Osteoblast (primary cell): ENCODE measurements at regions not wholly inside any gene's neighbourhood (a gene's known extent, or its start where the extent isn't known, plus 50 kb on each side); places are given as distances from the start of the nearest gene placed in this dataset.

Experiments used
- DNase-seq: peaks from one replicate; pipeline ENCODE4 v3.0.0; 2011; ENCODE audit warnings: low spot score, mixed read lengths; ENCODE audit not compliant: insufficient read length; ENCODE audit errors: missing footprints
- H2AFZ ChIP-seq: 2 replicates; pipeline ENCODE4 v1.6.0; 2011; ENCODE audit warnings: mild to moderate bottlenecking, low read length
- H3K27ac ChIP-seq: 2 replicates; pipeline ENCODE4 v1.5.1; 2011; ENCODE audit warnings: mild to moderate bottlenecking, low read depth, low read length, moderate library complexity
- H3K27me3 ChIP-seq: 2 replicates; pipeline ENCODE4 v1.6.0; 2012; ENCODE audit warnings: mild to moderate bottlenecking, control low read depth, inconsistent platforms, low read length, moderate library complexity; ENCODE audit not compliant: insufficient read depth
- H3K36me3 ChIP-seq: 2 replicates; pipeline ENCODE4 v1.5.1; 2011; ENCODE audit warnings: mild to moderate bottlenecking, low read length, control low read depth, moderate library complexity; ENCODE audit not compliant: insufficient read depth
- H3K4me1 ChIP-seq: 2 replicates; pipeline ENCODE4 v1.5.1; 2011; ENCODE audit warnings: mild to moderate bottlenecking, low read length, control low read depth, moderate library complexity; ENCODE audit not compliant: insufficient read depth
- H3K4me2 ChIP-seq: 2 replicates; pipeline ENCODE4 v1.6.0; 2011; ENCODE audit warnings: mild to moderate bottlenecking, low read length; ENCODE audit not compliant: insufficient read depth
- H3K4me3 ChIP-seq: fragments of 200-600 bp; sonication (generic); 3 replicates; pipeline ENCODE4 v1.5.1; 2012; ENCODE audit warnings: mild to moderate bottlenecking, low read length, inconsistent platforms; ENCODE audit not compliant: insufficient read depth
- H3K79me2 ChIP-seq: 2 replicates; pipeline ENCODE4 v1.6.0; 2012; ENCODE audit warnings: mild to moderate bottlenecking, low read length, control low read depth, inconsistent platforms; ENCODE audit not compliant: insufficient read depth
- H3K9me3 ChIP-seq: 2 replicates; pipeline ENCODE4 v1.5.1; 2011; ENCODE audit warnings: low read depth, low read length, control low read depth
- H4K20me1 ChIP-seq: 2 replicates; pipeline ENCODE4 v1.6.0; 2012; ENCODE audit warnings: mild to moderate bottlenecking, low read length, control low read depth; ENCODE audit not compliant: insufficient read depth
- TF ChIP-seq, protein P1 (sequence below): IDR thresholded peaks from 2 replicates; pipeline ENCODE4 v1.5.1; 2011; ENCODE audit warnings: mild to moderate bottlenecking, low read depth, low read length, moderate library complexity; ENCODE audit errors: extremely low read depth

DNA sequence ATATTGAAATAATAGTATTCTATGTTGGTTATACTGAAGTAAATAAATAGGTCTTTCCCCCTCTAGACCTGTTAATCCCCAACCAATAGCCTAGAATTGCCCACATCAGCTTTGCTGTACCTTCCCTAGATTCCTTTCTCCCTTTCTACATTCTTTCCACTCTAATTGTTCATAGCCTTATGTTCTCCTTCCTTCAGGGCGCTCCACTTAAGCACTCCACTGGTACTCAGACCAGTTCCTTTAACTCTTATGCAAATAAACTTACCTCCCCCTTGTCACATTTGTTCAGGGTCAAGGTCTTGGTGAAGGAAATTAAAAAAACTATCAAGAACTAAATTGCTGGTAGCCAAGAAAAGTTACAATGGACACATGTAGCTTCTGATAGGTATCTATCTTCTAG is 294.8 kb downstream of the UTP18 start:
- Histone ChIP-seq H3K27ac (no peak overlapping the region), H3K36me3 (no peaks in the 10 kb centered on the region), H3K4me2 (no peak overlapping the region), H2AFZ (no peak overlapping the region), H3K9me3 (peaks cover 2% of the 10 kb centered on the region), H3K79me2 (no peaks in the 10 kb centered on the region), H3K27me3 (no peaks in the 10 kb centered on the region), H3K4me1 (no peaks in the 10 kb centered on the region), H3K4me3 (no peak overlapping the region), H4K20me1 (no peaks in the 10 kb centered on the region)
- no peak for DNase-seq
- TF ChIP-seq, protein P1, sequence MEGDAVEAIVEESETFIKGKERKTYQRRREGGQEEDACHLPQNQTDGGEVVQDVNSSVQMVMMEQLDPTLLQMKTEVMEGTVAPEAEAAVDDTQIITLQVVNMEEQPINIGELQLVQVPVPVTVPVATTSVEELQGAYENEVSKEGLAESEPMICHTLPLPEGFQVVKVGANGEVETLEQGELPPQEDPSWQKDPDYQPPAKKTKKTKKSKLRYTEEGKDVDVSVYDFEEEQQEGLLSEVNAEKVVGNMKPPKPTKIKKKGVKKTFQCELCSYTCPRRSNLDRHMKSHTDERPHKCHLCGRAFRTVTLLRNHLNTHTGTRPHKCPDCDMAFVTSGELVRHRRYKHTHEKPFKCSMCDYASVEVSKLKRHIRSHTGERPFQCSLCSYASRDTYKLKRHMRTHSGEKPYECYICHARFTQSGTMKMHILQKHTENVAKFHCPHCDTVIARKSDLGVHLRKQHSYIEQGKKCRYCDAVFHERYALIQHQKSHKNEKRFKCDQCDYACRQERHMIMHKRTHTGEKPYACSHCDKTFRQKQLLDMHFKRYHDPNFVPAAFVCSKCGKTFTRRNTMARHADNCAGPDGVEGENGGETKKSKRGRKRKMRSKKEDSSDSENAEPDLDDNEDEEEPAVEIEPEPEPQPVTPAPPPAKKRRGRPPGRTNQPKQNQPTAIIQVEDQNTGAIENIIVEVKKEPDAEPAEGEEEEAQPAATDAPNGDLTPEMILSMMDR, result no peak

DNA sequence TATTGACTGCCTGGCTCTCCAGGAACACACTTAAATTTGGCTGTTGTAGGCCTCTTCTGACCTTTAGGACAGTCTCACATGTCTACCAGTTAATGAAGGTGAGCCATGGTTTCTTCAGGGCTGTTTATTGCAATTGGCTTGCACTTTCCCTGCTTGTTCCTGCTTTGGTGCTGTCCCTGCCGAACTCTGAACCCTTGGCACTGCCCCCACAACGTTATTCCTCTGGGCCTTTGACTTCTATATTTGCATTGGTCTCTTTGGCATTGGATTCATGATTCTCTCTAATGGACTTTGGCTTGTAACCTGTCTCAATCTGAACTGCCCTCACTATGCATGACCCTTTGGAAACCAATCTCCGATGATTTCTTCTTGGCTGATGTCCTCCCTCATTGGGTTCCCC is 299.4 kb downstream of the UTP18 start:
- no peaks in the 10 kb centered on the region for H4K20me1 ChIP-seq
- TF ChIP-seq, protein P1, result no peak
- no peak overlapping the region for H3K4me3 ChIP-seq
- no peak for DNase-seq
- H3K27ac ChIP-seq, result no peak overlapping the region
- H3K4me2 ChIP-seq, result no peak overlapping the region
- no peaks in the 10 kb centered on the region for H3K27me3 ChIP-seq
- no peaks in the 10 kb centered on the region for H3K9me3 ChIP-seq
- no peaks in the 10 kb centered on the region for H3K79me2 ChIP-seq
- H3K36me3 ChIP-seq, result no peaks in the 10 kb centered on the region
- no peaks in the 10 kb centered on the region for H3K4me1 ChIP-seq
- H2AFZ ChIP-seq, result no peak overlapping the region

- Histone ChIP-seq H3K27ac (no peak overlapping the region), H3K4me2 (no peak overlapping the region), H3K27me3 (no peaks in the 10 kb centered on the region), H4K20me1 (no peaks in the 10 kb centered on the region), H3K79me2 (no peaks in the 10 kb centered on the region), H3K4me3 (no peak overlapping the region), H2AFZ (no peak overlapping the region), H3K4me1 (no peaks in the 10 kb centered on the region), H3K9me3 (no peaks in the 10 kb centered on the region), H3K36me3 (no peaks in the 10 kb centered on the region)
- TF ChIP-seq, protein P1, result no peak
- DNase-seq, result no peak
These were observed 300.1 kb downstream of the UTP18 start for GRCh38 chr17:51560398-51560797.

- no peaks in the 10 kb centered on the region for H3K36me3 ChIP-seq
- H3K9me3 ChIP-seq, result no peaks in the 10 kb centered on the region
- TF ChIP-seq, protein P1, result no peak
- H3K27me3 ChIP-seq, result no peaks in the 10 kb centered on the region
- no peak overlapping the region for H3K4me2 ChIP-seq
- H2AFZ ChIP-seq, result no peak overlapping the region
- H4K20me1 ChIP-seq, result no peaks in the 10 kb centered on the region
- no peaks in the 10 kb centered on the region for H3K79me2 ChIP-seq
- H3K4me1 ChIP-seq, result no peaks in the 10 kb centered on the region
- no peak overlapping the region for H3K4me3 ChIP-seq
- DNase-seq, result no peak
- no peak overlapping the region for H3K27ac ChIP-seq
These were observed 303.6 kb downstream of the UTP18 start for GRCh38 chr17:51563961-51564360.
